Stimulated activated naive CD8-positive, alpha-beta T cell treated with anti-CD3 and anti-CD28 coated beads, Interleukin-15, Interleukin-2, amounts not matched to agents 100 ng/mL and 50 ng/mL, for 24 hours (primary cell): ENCODE measurements at regions not wholly inside any gene's neighbourhood (a gene's known extent, or its start where the extent isn't known, plus 50 kb on each side); places are given as distances from the start of the nearest gene placed in this dataset.
A peak's percentile ranks its signal among the peaks of the same experiment; 100 is the strongest.
"Not testable (repeated sequence)": the region's sequence is repeated elsewhere in the genome, so short reads cannot be mapped to it uniquely, and the experiment has no call there.

Source experiments
- H3K27ac Mint-ChIP-seq: one replicate; pipeline ENCODE4 v1.8.0; 2021; ENCODE audit warnings: mild to moderate bottlenecking, mixed read lengths
- H3K27me3 Mint-ChIP-seq: one replicate; pipeline ENCODE4 v1.8.0; 2021; ENCODE audit warnings: mixed read lengths
- H3K36me3 Mint-ChIP-seq: one replicate; pipeline ENCODE4 v1.8.0; 2021; ENCODE audit warnings: low read depth, mixed read lengths
- H3K4me1 Mint-ChIP-seq: one replicate; pipeline ENCODE4 v1.8.0; 2021; ENCODE audit warnings: low read depth, mixed read lengths
- H3K4me3 Mint-ChIP-seq: one replicate; pipeline ENCODE4 v1.8.0; 2021; ENCODE audit warnings: mild to moderate bottlenecking, mixed read lengths
- H3K9me3 Mint-ChIP-seq: one replicate; pipeline ENCODE4 v1.8.0; 2021; ENCODE audit warnings: mixed read lengths

DNA sequence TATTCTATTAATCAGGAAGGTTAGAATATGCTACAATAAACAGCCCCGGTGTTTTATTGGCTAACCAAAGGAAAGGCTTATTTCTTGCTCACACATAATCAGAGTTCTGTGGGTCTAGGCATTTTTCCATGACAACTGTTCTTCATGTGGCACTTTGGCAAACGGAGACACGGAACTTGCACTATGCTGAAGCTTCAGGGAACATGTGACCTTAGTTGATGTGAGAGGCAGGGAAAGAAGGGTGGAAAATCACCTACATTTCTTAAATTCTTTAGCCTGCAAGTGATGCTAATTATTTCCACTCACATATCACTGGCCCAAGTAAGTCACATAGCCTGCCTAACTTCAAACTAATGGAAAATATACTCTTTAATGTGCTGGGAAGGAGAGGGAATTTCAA, 344.6 kb downstream of the SV2B start:
- Mint-ChIP-seq H3K36me3 (no peaks in the 10 kb centered on the region), H3K9me3 (peaks cover 7% of the 10 kb centered on the region), H3K27me3 (no peaks in the 10 kb centered on the region)

DNA sequence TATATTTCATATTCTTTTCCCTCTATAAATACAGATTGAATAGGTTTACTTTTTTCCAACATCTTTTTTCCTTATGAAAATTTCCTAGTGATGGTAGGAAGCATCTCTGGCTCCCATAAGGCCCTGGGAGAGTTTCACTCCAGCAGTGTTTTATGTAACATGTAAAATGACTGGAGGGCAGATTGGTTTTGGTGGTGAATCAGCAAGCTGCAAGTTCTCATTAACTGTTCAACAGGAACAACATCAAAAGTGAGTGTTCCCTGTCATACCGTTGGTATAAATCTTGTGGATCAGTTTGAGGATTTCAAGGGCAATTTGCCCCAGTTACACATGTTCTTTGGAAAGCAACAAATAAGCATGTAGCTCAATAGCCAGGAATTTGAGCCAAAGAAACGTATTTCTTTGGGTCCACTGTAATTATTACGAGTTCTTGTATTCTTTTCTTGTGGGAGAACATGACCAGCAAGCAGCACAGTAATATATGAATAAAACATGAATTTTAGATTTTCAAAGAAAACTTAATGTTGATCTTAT, 345.7 kb downstream of the SV2B start:
- peaks cover 7% of the 10 kb centered on the region for H3K4me1 Mint-ChIP-seq
- no peak overlapping the region for H3K4me3 Mint-ChIP-seq
- H3K27ac Mint-ChIP-seq, result no peak overlapping the region
- peaks cover 7% of the 10 kb centered on the region for H3K9me3 Mint-ChIP-seq
- H3K27me3 Mint-ChIP-seq, result no peaks in the 10 kb centered on the region
- H3K36me3 Mint-ChIP-seq, result no peaks in the 10 kb centered on the region

More for the DNA sequence above, 344.6 kb downstream of the SV2B start:
- peaks cover 7% of the 10 kb centered on the region for H3K4me1 Mint-ChIP-seq
- H3K4me3 Mint-ChIP-seq, result no peak overlapping the region
- H3K27ac Mint-ChIP-seq, result no peak overlapping the region

DNA sequence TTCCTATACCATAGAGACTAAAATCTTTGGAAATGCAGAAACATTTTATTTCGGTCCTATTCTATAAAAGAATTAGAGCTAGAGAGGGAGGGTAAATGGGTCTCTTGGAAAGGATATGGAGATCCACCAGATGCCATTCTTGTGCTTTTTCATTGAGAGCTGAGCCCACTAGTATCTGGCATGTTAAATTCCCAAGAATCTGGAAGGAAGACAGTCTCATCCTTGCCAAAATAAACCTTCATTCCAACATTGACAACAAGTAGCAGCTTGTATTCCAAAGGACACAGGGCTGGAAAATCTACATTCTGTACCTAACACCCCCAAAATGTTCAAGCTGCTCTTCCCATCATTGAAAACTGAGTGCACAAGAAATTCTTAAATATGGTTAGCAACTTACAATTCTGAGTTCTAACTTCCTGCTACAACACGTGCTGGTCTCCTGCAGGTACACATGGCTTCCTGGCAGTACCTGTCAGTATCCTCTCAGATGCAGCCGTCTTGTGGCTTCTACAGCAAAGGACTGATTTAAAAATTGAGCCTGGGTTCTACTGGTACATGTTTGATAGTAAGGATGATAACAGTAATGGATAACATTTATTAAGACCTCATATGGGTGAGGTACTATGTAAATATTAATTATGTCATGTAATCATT, 348.1 kb downstream of the SV2B start:
- H3K27me3 Mint-ChIP-seq, result no peaks in the 10 kb centered on the region
- H3K36me3 Mint-ChIP-seq, result no peaks in the 10 kb centered on the region
- H3K4me3 Mint-ChIP-seq, result no peak overlapping the region
- no peaks in the 10 kb centered on the region for H3K9me3 Mint-ChIP-seq
- H3K4me1 Mint-ChIP-seq, result peaks cover 12% of the 10 kb centered on the region
- no peak overlapping the region for H3K27ac Mint-ChIP-seq

DNA sequence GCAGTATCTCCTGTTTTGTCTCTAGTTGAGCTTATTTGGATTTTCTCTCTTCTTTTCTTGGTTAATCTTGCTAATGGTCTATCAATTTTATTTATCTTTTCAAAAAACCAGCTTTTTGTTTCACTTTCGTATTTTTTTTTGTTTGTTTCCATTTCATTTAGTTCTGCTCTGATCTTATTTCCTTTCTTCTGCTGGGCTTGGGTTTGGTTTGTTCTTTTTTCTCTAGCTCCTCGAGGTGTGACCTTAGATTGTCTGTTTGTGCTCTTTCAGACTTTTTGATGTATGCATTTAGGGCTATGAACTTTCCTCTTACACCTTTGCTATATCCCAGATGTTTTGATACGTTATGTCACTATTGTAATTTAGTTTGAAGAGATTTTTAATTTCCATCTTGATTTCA, 353.3 kb downstream of the SV2B start:
- Mint-ChIP-seq H3K4me3 (peak overlapping the region; percentile 3), H3K9me3 (peaks cover 19% of the 10 kb centered on the region), H3K4me1 (peaks cover 18% of the 10 kb centered on the region)
- H3K27me3 Mint-ChIP-seq, H3K36me3 Mint-ChIP-seq, H3K27ac Mint-ChIP-seq: not testable (repeated sequence)

DNA sequence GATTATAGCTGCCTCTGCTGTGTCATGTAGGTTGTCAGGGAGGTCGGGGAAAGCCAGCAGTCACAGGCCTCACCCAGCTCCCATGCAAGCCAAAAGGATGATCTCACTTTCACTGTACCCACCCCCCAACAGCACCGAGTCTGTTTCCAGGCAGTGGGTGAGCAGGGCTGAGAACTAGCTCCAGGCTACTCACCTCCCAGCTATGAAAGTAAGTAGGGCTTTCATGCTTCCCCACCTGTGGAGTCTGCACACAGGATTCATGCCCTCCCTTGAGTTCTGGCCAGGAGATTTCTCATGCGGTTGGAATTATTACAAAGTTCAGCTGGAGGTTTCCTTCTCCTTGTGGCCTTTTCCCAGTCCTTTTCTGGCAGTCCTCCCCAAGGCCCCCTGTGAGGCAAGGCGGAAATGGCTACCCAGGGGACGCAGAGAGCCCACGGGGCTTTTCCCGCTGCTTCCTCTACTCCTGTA, 356.2 kb downstream of the SV2B start:
- Mint-ChIP-seq H3K9me3 (peaks cover 19% of the 10 kb centered on the region), H3K4me1 (peaks cover 17% of the 10 kb centered on the region), H3K27me3 (no peaks in the 10 kb centered on the region), H3K27ac (no peak overlapping the region), H3K36me3 (no peaks in the 10 kb centered on the region), H3K4me3 (no peak overlapping the region)

DNA sequence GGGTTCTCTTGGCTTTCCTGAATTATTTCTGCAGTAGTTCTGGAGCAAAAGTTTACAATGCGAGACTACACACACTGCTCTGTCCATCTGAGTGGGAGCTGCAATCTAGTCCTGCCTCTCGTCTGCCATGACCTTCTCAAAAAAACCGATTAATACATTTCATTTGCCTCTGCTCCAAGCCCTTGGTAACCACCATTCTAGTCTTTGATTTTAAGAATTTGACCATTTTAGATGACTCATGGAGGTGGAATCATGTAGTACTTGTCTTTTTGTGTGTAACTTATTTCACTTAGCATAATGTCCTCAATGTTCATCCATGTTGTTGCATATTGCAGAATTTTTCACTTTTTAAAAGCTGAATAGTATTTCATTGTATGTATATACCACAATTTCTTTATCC, 356.9 kb downstream of the SV2B start:
- Mint-ChIP-seq H3K4me1 (peaks cover 17% of the 10 kb centered on the region), H3K9me3 (peaks cover 19% of the 10 kb centered on the region), H3K36me3 (no peaks in the 10 kb centered on the region), H3K27me3 (no peaks in the 10 kb centered on the region), H3K4me3 (no peak overlapping the region), H3K27ac (no peak overlapping the region)

DNA sequence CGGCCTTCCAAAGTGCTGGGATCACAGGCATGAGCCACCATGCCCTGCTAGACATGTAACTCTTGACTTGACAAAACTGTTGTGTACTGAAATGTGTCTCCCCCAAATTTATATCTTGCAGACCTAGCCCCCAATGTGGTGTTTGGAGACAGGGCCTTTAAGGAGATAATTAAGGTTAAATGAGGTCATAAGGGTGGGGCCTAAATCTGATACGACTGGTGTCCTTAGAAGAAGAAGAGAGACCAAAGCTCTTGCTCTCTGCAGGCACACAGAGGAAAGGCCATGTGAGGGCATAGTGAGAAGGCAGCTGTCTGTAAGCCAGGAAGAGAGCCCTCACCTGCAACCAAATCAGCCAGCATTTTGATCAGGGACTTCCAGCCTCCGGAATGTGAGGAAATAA, 361.3 kb downstream of the SV2B start:
- H3K27ac Mint-ChIP-seq, result no peak overlapping the region
- no peaks in the 10 kb centered on the region for H3K36me3 Mint-ChIP-seq
- no peaks in the 10 kb centered on the region for H3K9me3 Mint-ChIP-seq
- H3K27me3 Mint-ChIP-seq, result no peaks in the 10 kb centered on the region
- H3K4me3 Mint-ChIP-seq, result no peak overlapping the region
- H3K4me1 Mint-ChIP-seq, result no peaks in the 10 kb centered on the region

DNA sequence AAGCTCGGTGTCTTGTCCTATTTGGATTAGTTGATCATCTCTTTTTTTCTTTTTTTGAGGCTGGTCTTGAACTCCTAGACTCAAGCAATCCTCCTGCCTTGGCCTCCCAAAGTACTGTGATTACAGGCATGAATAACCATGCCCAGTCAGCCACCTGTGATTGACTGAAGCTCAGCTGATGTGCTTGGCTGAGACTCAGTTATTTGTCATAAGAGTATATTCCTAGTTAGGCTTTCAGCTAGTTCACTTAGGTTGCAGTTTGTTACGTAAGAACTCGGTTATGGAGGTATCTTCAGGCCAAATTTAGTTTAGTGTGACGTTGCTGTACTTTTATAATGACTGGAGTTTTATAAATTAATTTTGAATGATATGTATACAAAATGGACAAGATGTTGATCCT, 365.0 kb downstream of the SV2B start:
- Mint-ChIP-seq H3K36me3 (no peaks in the 10 kb centered on the region), H3K27ac (no peak overlapping the region), H3K9me3 (no peaks in the 10 kb centered on the region), H3K4me1 (peaks cover 15% of the 10 kb centered on the region), H3K27me3 (no peaks in the 10 kb centered on the region), H3K4me3 (no peak overlapping the region)

DNA sequence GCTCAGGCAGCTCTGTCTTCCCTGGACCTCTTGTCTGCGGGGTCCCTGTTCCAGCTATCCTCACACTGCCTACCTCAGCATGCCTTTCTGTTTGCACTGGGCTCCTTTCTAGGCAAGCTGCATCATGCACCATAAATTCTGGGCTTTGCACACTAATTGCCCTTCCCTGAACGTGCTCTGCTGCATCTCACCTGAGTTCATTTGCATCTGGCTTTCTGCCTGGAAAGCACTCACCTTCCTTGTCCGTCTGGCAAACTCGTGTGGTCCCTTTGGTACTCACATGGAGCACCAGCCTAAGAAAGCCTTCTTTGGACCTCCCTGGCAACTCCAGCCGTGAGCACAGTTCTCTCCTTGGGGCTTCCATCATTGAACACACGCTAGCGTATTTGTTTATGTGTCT, 365.6 kb downstream of the SV2B start:
- H3K36me3 Mint-ChIP-seq, result no peaks in the 10 kb centered on the region
- no peaks in the 10 kb centered on the region for H3K9me3 Mint-ChIP-seq
- H3K27me3 Mint-ChIP-seq, result no peaks in the 10 kb centered on the region
- H3K4me3 Mint-ChIP-seq, result no peak overlapping the region
- peaks cover 21% of the 10 kb centered on the region for H3K4me1 Mint-ChIP-seq
- H3K27ac Mint-ChIP-seq, result no peak overlapping the region

DNA sequence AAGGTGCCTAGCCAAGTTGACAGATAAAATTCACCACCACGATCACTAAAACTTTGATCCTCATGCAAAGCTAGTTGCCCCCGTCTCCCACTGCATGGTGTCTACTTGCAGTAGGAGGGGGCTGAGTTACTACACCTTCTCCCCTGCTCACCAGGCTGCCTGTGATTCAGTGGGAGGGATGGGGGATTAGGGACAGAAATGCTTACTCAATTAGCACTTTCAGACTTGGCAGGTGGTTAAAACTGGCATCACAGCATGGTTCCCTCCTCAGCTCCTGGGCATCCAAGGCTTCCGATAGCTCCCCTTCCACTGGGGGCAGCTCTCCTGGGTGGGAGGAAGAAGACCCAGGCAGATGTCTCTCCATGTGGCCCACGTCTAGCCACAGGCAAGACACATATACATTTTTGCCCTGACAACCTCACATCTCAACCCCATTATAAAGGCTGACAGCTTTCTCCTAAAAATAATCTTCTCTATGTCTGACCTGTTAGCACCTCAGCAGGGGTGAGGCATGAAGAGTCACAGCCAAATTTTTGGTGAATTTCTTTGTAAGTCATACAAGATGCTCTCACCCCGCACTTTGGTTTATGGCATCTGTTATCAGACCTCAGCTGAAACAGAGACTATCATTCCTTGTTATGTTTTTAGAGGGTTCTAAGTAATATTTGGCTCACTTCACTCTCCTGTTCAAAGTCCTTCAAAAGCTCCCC, 369.0 kb downstream of the SV2B start:
- Mint-ChIP-seq H3K4me1 (peaks cover 44% of the 10 kb centered on the region), H3K27ac (peak overlapping the region; percentile 76), H3K9me3 (peaks cover 5% of the 10 kb centered on the region), H3K4me3 (peak overlapping the region; percentile 8), H3K27me3 (no peaks in the 10 kb centered on the region), H3K36me3 (no peaks in the 10 kb centered on the region)

DNA sequence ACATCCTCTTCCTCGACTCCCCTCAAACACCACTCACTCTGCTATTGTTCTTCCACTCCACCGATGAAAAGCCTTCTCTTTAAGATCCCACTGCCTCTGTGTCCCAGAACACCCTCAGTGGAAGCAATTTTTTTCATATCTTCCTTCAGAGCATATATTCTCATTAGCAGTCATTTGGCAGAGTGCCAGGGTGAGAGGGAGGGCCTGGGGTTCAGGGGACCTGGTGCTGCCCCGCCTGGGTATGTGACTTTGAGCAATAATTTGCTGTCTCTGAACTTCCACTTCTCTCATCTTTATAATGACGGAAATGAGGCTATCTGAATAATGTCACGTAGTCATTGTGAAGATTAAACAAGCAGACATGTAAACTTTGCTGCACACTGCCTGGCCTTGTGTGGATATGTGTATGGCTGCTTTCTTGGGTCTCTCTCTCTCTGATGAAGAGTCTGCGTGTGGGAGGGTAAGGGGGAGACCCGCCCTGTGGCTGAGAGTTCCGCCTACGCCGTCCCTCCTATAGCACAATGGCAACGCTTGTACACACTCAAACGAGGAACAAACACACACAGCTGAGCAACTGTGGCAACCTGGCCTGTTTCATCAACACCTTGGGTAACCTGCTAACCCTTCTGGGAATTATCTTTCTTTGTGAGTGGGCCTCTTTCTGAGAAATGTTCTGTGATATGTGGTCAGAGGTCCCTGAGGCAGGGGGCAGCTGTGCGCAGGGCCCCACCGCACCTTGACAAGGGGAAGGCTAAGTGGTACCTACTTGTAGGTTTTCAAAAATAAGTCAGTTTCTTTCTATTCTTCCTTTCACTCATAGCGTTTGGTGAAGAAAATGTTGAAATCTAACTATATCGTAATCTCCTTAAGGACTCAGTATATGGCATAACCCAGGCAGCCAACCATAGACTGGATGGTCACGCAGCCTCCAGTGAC, 369.8 kb downstream of the SV2B start:
- Mint-ChIP-seq H3K27me3 (no peaks in the 10 kb centered on the region), H3K27ac (peak overlapping the region; percentile 76), H3K4me3 (peak overlapping the region; percentile 8), H3K36me3 (no peaks in the 10 kb centered on the region), H3K4me1 (peaks cover 44% of the 10 kb centered on the region), H3K9me3 (peaks cover 8% of the 10 kb centered on the region)

DNA sequence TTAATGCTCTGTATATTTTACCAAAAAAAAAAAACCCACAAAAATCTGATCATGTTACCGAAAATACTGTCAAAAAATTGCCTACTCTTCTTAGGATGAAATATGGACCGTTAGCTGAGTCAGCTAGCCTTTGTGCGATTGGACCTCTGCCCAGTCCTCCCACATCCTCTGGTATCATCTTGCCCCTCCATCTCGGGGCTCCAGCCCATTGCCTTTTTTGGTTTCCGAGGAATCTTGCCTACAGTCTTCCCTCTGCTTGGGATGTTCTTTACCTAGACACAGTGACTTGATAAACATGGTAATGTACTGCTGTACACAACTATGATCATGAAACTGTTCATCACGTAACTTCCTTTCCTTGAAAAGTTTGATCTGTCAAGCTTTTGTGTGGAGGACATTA, 371.4 kb downstream of the SV2B start:
- peak overlapping the region; percentile 11 for H3K4me3 Mint-ChIP-seq
- H3K4me1 Mint-ChIP-seq, result peaks cover 44% of the 10 kb centered on the region
- peaks cover 8% of the 10 kb centered on the region for H3K9me3 Mint-ChIP-seq
- peak overlapping the region; percentile 76 for H3K27ac Mint-ChIP-seq
- no peaks in the 10 kb centered on the region for H3K27me3 Mint-ChIP-seq
- no peaks in the 10 kb centered on the region for H3K36me3 Mint-ChIP-seq

DNA sequence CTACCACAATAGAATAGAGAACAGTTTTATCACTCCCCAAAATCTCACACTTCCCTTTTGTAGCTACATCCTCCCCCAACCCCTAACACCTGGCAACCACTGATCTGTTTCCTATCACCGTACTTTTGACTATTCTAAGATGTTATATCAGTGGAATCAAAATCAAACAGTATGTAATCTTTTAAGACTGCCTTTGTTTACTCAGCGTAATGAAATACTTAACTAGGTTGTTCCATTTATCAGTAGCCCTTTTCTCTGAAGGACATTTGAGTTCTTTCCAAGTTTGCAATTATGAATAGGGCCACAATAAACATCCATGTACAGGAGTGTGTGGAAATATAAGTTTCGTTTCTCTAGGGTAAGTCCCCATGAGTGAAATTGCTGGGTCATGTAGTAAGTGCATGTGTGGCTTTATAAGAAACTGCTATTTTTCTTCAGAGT, 372.3 kb downstream of the SV2B start:
- Mint-ChIP-seq H3K4me3 (peak overlapping the region; percentile 24), H3K27me3 (no peaks in the 10 kb centered on the region), H3K9me3 (peaks cover 8% of the 10 kb centered on the region), H3K4me1 (peaks cover 44% of the 10 kb centered on the region), H3K27ac (no peak overlapping the region), H3K36me3 (no peaks in the 10 kb centered on the region)

DNA sequence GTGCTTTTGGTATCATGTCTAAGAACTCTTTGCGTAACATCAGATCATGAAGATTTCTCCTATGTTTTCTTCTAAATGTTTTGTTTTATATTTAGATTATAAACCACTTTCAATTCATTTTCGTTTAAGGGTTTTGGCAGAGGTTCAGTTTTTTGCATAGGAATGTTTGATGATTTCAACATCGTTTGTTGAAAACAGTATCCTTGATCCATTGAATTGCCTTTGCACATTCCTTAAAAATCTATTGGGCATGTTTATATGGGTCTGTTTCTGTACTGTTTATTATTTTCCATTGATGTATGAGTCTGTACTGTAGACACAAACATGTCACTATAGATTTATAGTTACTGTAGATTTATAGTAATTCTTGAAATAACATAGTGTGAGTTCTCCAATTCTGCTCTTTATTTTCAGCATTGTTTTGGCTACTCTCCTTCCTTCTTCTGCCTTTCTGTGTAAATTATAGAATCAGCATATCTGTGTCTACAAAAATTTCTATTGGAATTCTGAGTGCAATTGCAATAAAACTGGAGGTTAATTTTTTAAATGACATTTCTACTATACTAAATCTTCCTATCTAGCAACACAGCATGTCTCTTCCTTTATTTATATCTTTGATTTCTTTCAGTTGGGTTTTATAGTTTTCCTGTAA, 374.0 kb downstream of the SV2B start:
- Mint-ChIP-seq H3K27ac (no peak overlapping the region), H3K36me3 (no peaks in the 10 kb centered on the region), H3K9me3 (peaks cover 8% of the 10 kb centered on the region), H3K4me3 (no peak overlapping the region), H3K27me3 (no peaks in the 10 kb centered on the region), H3K4me1 (peaks cover 47% of the 10 kb centered on the region)
